ENCODE measurements at regions not wholly inside any gene's neighbourhood (a gene's known extent, or its start where the extent isn't known, plus 50 kb on each side); places are given as distances from the start of the nearest gene placed in this dataset.

DNA sequence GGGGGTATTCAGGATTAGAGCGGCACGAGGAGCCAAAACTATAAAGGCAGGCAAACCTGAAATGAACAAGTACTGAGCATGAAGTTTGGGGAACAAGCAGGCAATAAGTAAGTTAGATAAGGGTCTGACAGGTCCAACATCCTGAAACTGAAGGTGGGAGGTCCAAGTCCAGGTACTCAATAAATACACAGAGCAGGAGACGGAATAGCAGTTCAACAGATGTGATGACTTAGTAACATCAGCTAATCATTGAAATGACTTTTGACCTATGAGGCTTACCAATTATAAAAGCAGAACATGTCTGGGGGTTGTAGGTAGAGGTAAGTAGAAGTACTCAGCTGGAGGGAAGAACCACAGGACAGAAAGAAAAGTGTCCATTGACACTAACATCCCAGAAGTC, 132.8 kb upstream of the PDZRN3 start:
- TF ChIP-seq, protein P1, sequence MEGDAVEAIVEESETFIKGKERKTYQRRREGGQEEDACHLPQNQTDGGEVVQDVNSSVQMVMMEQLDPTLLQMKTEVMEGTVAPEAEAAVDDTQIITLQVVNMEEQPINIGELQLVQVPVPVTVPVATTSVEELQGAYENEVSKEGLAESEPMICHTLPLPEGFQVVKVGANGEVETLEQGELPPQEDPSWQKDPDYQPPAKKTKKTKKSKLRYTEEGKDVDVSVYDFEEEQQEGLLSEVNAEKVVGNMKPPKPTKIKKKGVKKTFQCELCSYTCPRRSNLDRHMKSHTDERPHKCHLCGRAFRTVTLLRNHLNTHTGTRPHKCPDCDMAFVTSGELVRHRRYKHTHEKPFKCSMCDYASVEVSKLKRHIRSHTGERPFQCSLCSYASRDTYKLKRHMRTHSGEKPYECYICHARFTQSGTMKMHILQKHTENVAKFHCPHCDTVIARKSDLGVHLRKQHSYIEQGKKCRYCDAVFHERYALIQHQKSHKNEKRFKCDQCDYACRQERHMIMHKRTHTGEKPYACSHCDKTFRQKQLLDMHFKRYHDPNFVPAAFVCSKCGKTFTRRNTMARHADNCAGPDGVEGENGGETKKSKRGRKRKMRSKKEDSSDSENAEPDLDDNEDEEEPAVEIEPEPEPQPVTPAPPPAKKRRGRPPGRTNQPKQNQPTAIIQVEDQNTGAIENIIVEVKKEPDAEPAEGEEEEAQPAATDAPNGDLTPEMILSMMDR (IDR thresholded peaks at IDR 0.05), result no peak
- no peak for TF ChIP-seq POLR2AphosphoS5 (IDR thresholded peaks at IDR 0.05; ENCODE audit: insufficient read depth in 1 of 2, low read depth in 1 of 2)
- TF ChIP-seq POLR2A (IDR thresholded peaks at IDR 0.05), result no peak

All from vagina (tissue), 2 donors.